Mucosa of gallbladder (tissue), 1 donor: ENCODE measurements at regions not wholly inside any gene's neighbourhood (a gene's known extent, or its start where the extent isn't known, plus 50 kb on each side); places are given as distances from the start of the nearest gene placed in this dataset.

Experiments
- DNase-seq: peaks from one replicate; pipeline ENCODE4 v3.0.0-alpha.2; 2020; ENCODE audit warnings: low spot score
- donor health status: DM: no; HTN: no; CAD: no.

DNA sequence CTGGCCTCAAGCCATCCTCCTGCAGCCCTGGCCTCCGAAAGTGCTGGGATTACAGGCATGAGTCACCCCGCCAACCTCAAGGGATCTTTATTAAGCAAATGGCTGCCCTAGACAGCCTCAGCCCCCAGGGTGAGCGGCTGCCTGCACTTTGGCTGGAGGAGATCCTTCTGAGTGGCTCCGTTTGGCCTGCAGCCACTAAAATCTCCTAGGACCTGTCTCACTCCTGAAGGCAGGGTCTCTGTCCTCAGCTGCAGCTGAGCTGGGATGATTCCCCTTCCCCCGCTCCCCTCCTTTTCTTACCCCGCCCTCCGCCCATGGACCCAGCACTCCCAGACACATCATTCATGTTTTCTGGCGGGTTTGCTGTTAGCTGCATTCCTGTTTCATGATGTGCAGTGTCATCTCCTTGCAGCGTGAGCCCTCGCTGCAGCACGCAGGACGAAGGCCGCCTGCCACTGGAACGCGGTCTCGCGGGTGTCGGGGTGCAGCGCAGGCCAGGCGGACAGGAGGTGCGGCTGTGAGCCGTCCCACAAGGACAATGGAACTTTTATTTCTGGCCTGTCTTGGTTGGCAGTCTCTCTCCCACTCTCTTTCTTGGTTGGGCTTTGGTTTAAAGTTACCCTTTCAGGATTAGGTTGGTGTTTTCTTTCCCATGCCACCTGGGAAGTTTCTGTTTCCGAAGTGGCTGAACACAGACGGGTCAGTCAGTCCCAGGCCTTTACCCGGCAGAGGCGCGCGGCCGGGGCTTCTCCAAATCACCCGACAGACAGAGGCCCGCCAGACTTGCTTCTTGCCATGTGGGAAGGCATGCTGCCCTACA, 137.1 kb downstream of the FOXD1 start:
- no peak for DNase-seq

DNA sequence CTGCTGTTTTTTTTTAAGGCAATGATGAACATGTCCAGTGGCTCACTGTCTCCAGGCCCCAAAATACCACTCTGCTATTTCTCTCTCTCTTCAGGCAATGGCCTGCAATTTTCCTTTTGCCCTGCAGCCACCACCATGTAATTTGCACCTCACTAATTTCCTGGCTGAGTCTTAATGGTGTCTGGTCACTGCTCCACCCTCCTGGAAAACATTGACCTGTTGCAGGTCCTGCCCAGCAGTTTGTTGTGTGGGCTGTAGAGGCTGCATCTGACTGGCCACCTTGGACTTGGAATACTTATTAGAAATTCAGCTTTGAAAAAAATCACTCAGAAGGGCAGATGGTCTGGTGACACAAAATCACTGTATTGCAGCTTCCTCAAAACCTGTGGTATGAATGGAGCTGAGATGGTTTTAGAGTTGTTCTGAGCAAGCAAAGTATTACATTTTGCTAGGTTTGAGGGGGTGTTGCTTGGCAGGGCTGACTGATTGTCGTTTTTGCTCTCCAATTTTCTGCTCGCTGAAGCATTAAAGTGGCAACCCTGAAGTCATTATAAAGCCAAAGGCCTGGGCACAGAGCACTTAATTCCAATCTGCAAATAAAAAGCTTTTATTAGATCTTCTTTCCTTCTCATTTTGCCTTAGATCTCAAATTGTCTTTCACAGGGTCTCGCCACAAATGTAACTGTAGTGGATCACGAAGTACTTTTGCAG, 134.8 kb downstream of the TMEM174 start:
- no peak for DNase-seq

DNA sequence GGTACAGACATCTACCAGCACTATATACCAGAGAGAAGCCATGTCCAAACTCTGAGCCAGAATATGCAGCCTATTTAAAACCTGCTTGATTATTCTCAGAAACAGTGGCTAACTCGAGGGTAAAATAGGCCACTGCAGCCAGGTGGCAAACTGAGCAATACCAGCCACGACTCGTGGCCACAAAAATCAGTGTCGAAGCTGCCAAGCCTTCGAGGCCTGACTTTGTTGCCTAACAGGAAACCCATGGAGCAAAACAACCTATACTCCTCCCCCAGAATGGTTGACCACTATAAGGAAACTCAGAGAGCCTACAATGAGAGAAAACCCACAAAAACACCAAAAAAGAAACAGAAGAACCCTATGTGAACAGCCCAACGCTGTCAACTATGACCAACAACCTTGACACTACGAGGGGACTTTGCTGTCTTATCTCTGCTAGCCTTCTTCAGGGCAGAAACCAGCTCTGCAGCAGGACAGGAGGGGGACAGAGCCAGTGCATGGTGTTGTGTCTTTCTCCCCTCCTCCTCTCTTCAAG, 133.8 kb downstream of the TMEM174 start:
- no peak for DNase-seq

DNA sequence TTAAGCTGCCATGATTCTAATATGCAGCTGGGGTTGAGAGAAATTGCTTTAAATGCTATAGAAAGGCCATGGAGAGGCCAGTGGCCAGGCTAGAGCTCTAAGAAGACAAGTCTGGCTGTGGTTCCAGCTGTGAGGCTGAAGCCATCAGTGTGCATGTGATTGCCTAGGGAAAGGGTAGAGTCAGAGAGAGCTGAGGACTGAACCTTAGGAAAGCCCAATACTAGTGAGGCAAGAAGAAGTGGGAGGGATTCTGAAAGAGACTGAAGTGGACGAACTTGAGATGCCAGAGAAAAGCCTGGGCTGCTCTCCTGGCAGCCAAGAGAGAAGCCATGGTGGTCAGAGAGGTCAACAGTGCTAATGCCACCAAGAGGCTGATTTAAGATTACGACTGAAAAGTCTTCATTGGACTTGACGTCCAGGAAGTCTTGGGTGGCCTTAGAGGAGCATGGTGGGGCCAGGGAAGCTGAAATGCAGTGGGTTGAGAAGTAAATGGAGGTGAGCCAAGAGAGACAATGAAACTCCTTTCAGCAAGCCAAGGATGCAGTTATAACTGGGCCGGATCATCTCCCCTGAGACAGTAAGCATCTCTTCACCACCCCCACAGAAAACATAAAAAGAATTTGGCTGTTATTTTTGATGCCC, 133.2 kb downstream of the TMEM174 start:
- DNase-seq, result no peak

- DNase-seq, result no peak
These were observed 132.4 kb downstream of the TMEM174 start for GRCh38 chr5:73305386-73305785.

GRCh38 chr5:73304381-73304780, 131.4 kb downstream of the TMEM174 start:
- DNase-seq, result no peak

- no peak for DNase-seq
These were observed 130.4 kb downstream of the TMEM174 start for GRCh38 chr5:73303148-73304079.

- no peak for DNase-seq
These were observed 129.8 kb downstream of the TMEM174 start for GRCh38 chr5:73302797-73303147.

- DNase-seq, result no peak
These were observed 128.4 kb downstream of the TMEM174 start for GRCh38 chr5:73301208-73301901.

GRCh38 chr5:73300337-73301207, 127.6 kb downstream of the TMEM174 start:
- no peak for DNase-seq

DNA sequence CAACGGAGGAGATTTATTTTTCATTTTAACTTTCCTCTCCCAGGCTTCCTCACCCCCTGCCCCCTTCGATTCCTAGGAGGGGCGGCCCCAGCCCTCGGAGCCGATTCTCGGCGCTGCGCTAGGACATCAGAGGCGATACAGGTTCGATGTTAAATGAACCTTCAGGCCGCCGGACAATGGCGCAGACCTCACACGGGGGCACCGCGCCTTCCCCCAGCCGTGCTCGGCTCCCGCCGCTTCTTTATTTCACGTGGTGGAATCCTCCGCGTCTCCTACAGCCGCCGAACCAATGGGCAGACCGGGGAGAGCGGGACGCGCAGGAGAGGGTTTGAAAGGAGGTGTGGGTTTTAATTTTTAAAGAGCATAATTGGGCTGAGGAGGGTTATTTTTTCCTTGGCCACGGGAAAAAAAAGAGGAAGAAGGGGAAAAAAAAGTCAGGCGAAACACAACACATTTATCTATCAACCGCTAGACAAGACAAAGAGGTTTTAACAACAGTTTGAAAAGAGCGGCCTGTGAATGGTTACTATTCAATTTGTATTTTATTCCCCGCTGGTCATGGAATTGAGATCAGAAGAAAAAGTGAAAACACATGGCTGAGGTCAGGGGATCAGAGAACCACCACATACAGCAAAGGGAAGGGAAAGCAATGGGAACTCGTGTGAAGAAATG, 126.8 kb downstream of the TMEM174 start:
- DNase-seq, result no peak

DNA sequence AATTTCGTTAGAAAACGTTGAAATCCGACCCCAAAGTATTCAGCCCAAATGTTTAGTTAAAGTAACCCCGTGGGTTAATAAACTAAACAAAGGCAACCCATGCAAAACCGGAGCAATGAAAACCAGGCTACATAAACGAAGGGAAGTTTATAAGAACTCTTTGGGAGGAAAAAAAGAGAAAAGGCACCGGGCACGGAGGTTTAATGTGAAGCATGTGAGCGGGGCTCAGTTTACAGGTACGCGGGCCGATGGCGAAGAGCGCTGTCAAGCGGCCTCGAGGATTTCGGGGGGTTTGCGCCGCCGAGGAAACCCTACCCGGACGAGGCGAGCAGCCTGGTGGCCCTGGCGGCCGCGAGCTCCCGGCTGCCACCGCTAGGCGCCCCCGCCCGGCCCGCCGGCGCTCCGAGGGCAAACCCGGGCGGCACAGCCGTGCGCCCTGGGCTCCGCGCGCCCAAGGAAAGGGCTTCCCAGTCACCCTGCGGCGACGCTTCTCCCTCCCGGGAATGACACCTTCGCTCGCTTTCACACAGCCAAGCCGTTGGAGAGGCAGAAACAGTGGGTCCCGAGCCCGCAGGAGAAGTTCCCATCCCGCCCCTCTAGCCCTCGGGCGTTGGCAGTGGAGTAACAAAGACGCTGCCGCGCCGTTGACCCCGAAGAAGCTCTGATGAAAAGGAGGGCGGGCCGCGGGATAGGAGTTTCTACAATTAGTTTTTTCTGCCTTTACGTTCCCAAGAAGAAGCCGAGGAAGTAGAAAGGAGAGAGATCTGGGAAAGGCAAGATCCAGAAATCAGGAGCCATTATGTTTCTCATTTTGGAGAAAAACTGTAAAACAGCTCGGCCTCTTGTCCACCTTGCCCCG, 126.0 kb downstream of the TMEM174 start:
- DNase-seq, result no peak

- no peak for DNase-seq
These were observed 125.3 kb downstream of the TMEM174 start for GRCh38 chr5:73298251-73298771.

GRCh38 chr5:73297430-73297829, 124.4 kb downstream of the TMEM174 start:
- DNase-seq, result no peak

DNA sequence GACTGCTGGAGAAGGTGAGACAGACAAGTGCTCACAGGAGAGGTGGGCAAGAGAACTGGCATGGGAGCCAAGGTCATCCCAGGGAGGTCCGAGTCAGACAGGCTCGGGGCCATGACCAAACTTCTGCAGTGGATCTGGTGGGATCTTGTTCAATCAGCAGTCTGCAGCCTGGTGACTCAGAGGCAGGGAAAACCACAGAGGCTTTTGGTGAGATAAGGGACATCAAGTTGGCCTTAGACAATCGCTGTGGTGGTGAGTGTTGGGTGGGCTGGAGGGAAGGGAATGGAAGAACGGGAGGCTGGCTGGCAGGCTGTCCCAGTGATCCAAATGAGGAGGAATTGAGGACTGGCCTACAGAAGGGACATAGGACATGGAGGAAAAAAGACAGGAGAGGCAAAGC, 123.8 kb downstream of the TMEM174 start:
- DNase-seq, result no peak

- DNase-seq, result no peak
These were observed 122.9 kb downstream of the TMEM174 start for GRCh38 chr5:73295921-73296320.

- no peak for DNase-seq
These were observed 122.5 kb downstream of the TMEM174 start for GRCh38 chr5:73295447-73295846.

- no peak for DNase-seq
These were observed 119.9 kb downstream of the TMEM174 start for GRCh38 chr5:73292816-73293459.
